ENCODE measurements at regions not wholly inside any gene's neighbourhood (a gene's known extent, or its start where the extent isn't known, plus 50 kb on each side); places are given as distances from the start of the nearest gene placed in this dataset.

DNA sequence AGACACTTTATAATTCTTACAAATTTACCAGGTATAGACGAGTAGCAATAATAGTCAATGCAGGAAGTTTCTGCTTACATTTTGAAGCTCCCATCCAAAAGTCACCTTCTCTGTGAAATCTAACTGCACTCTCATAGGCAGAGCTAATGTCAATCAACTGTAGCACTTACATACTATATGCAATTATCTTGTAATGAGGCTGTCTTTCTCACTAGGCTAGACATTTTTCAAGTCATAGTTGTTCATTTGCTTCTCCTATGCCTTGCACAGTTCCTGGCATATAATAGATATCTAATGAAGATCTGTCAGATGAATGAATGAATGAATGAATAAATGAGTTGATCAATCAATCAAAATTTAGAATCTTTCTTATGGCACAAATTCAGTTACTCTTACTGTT is 273.0 kb upstream of the DAB1 start:
- DNase-seq, result no peak

DNA sequence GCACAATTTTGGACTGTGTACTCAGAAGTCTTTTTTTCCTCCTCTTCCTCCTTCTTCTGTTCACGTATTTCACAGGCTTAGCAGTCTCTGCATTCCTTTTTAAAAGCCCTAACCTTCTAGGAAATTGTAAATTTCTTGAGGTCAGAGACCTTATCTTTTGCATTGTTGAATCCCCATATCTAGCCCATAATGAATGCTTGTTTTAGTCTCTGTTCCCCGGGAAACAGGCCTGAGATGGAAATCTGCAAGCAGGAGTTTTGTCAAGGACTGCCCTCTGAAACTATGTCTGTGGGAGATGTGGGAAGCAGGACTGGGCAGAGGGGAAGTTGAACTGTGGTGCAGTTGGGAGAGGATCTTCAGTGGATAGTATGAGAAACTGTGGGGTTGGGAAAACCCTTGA is 272.2 kb upstream of the DAB1 start:
- no peak for DNase-seq

DNA sequence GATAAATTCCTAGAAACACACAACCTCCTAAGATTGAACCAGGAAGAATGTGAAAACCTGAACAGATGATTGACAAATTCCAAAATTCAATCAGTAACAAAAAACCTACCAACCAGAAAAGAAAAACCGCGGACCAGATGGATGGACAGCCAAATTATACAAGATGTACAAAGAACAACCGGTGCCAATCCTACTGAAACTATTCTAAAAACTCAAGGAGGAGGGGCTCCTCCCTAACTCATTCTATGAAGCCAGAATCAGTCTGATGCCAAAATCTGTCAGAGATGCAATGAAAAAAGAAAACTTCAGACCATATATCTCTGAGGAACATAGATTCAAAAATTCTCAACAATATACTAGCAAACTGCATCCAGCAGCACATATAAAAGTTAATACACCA is 262.4 kb upstream of the DAB1 start:
- no peak for DNase-seq

DNA sequence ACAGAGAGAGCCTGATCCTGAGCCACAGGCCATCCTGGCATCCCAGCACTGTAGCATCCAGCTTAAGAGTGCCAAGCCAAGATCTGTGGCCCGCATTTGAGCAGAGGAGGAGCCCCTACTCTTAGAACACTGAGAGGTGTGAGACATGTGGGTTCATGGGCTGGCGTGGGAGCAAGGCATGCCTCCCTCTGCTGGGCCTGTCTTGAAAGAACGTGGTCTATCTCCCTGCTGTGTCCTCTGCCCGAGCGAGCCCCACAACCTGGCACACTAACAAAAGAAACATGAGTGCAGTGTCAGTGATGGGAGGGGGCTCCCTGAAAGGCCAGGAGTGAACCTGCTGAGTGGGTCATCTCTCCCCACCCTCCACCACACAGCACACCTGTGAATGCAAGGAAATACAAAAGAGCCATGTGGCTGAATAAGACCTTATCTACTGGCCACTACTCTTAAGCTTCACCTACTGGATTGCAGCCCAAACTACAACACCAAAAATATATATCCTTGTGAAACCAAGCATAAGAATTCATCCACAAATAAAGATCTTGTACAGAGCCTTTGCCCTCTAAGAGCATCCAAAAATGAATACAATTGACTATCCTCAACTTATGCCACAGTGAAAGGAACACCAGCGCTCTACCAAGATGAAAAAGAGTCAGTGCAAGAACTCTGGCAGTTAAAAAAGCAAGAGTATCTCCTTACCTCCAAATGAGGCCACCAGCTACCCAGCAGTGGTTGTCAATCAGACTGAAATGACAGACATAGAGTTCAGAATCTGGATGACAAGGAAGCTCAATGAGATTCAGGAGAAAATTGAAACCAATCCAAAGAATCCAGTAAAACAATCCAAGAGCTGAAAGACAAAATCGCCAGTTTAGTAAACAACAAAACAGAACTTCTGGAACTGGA is 259.4 kb upstream of the DAB1 start:
- no peak for DNase-seq

DNA sequence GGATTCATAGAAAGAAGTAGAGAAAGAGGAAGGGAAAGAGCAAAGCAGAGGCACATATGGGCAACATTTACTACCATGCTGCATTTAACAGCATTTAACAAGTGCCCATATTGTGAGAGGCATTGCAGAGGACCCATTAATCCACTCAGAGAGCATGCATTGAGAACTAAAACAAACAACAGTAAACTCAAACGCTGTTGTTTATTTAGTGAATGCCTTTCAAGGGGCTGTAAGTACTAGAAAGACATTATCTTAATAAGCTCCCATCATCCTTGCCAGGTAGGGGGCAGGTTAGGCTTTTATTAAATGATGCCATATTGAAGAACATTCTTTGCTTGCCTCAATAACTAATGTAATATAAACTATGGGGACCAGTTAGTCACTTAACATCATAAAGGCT is 254.3 kb upstream of the DAB1 start:
- no peak for DNase-seq

DNA sequence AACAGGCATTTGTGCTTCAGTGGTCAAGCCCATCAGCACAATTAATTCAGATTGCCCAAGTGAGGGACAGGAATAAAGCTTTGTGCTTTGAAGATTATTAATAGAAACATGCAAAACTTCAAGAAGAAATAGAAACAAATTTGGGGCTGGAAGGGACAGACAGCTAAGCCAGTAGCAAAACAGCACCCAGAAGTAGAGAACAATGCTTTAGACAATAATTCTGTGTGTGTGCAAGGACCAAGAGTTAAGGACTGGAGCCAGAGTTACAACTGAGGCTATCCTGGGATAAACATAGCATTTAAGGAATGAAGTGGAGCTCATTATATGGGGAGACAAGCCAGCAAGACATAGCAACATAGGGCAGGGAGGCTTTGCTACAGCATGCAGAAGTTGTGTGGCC is 251.9 kb upstream of the DAB1 start:
- DNase-seq, result no peak

DNA sequence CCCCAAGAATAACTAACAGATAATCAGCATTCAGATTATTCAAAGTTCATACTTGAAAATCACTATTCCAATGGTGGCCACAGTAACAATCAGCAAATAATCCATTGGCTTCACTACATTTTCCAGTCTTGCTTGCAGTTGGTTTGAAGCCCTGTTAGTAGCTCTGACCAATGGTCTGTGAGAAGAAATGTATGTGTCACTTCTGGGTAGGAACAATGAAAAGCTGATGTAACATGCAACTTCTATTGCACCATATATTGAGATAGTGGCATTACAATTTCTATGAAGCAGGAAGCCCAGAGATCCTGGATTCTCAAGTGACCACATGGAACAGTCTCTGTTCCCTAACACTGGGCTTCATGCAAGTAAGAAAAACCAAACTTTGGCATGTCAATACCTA is 250.9 kb upstream of the DAB1 start:
- no peak for DNase-seq

DNA sequence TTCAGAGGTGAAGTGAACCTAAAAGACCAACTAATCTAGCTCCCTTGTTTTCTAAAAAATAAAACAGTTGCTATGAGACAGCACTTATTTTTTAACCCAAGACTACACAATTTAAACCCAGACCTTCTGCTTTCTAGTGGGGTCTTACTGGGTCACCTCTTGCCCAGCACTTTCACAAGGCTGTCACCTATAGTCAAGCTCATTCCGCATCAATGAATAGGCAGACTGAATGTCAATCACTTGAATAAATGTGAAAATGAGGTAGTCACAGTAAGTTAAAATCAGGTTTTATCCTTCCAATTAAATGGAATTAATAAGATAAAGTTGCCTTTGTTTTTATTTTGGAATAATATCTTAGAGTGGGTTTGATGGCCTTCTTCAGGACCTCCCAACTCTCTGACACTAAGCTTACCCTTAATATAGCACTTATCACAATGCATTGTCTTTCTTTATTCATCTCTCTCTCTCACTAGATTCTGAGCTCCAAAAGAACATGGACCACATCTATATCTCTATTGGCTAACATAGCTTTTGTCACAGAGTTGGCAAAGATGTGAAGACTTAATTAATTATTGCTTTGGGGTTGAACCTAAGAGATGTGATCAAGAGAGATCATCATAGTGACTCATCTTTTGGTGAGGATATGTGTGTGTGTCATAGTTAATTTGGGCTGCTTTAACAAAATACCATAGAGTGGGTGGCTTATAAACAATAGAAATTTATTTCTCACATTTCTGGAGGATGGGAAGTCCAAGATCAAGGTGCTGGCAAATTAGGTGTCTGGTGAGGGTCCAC is 248.7 kb upstream of the DAB1 start:
- DNase-seq, result no peak

DNA sequence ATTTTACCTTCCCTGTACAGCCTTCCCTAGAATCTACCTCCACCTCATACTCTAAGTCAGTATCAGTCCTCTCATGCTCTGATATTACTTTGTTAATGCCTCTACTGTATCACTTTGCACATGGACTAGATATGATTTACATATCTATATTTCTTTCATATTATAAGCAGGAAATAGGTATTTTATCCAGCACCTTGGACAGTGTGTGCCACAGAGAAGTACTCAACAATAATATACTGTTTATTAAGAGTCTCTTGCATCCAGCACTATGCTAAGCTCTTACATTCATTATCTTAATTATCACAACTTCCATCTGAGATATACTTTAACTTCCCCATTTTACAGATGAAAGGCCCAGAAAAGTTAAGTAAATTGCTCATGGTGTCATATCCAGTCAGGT is 247.9 kb upstream of the DAB1 start:
- DNase-seq, result no peak

DNA sequence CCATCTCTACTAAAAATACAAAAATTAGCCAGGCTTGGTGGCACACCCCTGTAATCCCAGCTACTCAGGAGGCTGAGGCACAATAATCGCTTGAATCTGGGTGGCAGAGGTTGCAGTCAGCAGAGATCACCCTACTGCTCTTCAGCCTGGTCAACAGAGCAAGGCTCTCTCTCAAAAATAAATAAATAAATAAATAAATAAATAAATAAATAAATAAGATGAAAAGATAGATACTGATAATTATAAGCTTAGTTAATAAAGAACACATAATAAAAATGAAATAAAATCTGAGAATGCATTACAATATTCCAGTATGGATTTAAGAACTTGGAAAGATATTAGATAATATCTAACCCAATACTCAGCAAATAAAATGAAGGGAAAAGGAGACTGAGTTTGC is 235.9 kb upstream of the DAB1 start:
- DNase-seq, result no peak

DNA sequence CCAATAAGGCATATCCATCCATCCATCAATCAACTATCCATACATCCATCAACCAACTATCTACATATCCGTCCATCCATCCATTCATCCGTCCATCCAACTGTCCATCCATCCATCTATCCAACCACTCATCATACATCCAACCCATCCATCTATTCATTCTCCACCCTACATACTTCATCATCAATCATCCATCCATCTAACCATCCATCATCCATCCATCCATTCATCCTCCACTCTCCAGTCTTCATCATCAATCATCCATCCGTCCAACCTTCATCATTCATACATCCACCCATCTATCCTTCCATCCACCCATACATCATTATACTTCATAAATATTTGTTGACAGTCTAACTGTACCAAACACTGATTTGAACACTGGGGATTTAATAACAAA is 231.3 kb upstream of the DAB1 start:
- DNase-seq, result no peak

DNA sequence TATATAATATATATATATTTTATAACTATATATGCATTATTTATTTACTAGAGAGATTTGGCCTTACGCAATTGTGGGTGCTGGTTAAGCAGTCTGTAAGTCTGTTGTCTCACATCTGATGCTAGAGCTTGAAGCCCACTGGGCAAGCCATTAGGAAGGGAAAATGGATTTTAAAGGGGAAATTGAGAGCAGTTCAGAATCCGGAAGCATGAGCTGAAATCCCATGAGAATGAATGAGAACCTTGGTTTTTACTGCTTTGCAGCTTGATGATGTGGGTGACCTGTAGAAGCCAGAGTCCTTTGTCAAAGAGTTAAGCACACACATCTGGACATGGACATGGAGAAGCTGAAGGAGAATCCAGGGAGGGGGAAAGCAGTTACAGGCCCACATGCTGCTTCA is 220.8 kb upstream of the DAB1 start:
- DNase-seq, result no peak

DNA sequence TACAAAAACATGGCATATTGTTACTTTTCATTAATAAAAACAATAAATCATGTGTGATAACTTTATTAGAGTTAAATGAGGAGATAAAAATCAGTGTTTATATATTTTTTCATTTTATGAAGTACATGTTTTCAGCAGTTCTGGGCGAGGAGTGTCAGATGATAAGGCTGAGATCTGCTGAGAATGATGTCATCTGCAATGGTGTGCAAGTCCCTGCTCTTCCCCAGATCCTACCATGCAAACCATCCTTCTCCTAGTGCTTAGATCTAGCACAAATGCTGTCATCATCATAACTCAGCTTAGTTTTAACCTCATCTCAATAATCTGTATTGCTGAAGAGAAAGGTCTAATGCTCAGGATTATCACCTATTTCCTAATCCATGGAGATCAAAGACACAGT is 214.4 kb upstream of the DAB1 start:
- no peak for DNase-seq

DNA sequence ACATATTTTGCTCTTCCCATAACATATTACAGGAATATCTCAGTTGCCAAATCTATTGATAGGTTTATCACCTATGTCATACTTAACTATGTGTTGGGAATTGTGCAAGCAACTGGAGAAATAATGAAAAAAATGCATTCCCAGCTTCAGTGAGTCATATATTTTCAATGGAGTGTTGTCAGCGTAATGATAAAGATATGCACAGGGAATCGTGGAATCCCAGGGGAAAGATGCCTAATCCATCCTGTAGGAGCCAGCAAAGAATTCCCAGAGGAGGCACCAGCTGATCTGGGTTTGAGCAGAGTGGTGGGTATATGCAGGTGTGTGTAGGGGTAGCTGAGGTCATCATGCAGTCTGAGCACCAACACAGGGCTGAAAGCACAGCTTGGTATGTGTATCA is 213.3 kb upstream of the DAB1 start:
- no peak for DNase-seq

DNA sequence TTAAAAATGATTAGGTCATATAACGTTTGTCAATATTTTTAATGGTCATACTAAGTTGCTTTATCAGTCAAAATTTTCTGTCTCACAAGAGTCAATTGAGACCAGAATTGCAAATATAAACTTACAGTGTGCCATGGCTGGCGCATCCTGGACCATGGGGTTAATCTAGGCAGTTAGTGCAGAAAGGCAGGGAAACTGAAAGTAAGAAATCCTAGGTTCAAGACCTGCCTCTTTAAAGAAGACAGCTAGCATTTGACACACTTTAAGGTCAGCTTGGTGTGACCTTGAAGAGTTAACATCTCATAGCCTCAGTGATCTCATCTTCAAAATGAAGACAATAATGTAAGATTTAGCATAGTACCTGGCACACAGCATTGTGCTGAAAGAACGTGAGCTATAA is 210.0 kb upstream of the DAB1 start:
- DNase-seq, result no peak

DNA sequence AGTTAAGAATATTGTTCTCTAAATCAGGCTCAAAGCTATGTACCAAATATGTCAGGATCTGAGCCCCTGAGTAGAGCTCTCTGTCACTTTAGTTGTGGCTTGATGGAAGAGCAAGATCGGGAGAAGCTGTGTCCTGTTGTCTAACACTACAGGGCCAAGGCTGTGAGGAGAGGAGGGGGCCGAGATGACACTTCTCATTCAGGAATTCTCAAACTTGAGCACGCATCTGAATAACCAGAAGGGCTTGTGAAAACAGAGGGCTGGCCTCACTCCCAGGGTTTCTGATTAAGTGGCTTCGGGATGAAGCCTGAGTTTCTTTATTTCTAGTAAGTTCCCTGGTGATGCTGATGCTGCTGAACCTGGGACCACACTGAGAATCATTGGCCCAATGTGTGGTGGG is 209.2 kb upstream of the DAB1 start:
- DNase-seq, result no peak

DNA sequence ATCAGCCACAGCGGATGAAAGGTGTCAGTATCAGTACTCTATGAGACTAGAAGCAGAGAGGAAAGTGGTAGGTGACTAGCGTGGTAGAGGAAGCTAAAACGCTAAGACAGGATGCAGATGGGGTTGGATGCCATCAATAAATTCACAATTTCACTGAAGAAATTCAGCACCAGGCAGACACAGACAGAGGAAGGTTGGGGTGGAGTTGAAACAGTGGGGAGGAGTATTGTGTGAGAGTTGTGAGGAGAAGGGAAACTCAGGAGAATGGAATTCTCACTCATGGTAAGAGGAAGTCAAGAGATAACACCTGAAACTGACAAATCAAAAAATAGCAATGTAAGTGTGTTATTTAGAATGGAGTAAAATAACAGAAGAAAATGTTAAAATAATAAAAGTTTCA is 208.5 kb upstream of the DAB1 start:
- DNase-seq, result no peak

DNA sequence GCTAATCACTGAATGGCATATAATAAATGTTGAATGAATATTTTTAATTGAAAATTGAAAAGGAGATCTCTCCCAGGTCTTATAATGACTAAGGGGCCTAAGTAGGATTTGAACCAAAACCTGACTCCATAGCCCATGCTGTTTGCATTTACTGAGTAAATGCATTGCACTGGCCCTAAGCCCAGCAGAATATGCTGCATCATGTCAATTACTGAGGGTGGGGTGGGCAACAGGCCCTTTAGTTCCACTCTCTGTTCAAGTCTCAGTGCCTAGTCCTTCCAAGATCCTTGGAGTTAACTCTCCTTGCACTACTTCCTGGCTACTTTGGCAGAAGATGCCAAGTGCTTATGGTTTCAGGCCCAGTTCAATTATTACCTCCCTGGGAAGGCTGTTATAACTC is 203.8 kb upstream of the DAB1 start:
- no peak for DNase-seq

DNA sequence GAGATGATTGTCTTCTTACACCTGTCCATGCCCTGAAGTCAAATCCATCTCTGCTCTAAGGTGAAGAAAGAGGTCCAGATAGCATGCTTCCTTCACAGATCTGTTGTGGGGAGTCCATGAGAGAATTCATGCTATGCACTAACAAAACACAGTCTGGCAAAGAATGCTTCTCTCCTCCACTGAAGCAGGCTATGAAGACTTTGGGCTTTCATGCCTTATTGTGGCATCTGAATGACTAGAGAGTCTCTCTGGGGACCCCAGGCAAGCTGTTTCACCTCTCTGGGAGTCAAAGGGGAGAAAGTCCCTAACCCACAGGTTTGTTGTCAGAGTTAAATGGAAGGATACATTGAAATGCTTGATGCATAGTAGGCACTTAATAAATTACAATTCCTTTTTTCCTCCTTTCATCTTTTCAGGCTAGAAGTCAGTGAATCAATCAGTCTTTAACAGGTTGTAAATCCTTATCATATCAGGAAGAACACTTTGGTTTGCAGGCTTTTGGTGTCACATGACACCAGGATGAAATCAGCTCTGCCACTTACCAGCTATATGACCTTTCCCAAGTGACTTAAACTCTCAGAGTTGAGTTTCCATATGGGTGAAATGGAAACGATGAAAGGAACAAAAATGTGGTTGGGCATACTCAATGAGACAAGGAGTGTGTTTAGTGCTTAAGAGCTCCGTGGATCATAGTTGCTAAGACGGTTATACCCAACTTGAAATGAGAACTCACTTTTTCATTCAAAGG is 200.1 kb upstream of the DAB1 start:
- DNase-seq, result no peak

DNA sequence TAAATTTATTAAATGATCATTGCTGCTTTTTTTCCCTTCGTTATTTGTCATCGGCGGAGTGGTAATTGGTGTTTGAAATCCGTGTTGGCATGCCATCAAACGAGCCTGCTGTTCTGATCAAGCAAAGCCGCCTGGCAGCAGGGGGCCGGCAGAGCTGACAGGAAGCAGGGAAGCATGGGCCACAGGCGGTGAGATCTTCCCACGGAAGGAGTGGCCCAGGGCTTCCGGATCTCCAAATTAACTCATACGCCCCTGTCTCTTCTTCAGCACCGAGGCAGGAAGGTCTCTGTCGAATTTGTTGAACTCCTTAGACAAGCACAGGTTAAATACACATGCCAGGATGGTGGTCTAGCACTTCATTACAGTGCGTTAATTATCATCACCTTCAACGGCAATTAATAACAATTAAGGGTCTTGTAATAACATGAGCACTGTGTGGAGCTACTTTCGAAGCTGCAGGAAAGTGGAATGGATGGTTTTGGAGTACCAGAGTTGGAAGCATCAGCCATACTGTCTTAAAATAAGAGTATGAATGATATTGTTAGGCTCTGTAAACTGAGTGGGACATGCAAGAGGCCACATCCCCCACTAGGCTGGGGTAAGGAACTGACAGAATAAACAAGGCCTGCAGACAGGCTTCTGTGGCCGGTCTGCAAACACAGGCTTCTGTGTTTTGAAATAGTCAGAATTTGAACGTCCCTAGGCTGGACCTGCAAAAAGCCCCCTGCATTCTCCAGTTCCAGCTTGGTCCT is 199.4 kb upstream of the DAB1 start:
- no peak for DNase-seq

DNA sequence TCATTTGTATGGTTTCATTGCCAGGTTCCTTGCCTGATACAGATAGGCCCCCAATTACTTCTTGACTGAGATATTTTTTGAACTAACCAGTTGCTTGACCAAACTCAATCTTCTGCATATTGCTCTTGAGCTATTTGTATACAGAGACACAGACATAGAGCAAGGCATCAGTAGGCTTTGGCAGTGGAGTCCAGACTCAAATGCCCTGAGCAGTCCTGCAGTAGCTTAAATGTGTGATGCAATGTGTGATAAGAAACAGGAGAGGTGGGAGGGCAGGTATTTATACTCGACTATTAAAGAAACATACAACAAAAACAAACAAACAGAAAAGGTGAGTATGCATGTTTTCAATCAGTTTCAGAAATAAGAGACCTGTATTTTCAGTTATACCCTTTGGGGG is 197.9 kb upstream of the DAB1 start:
- DNase-seq, result no peak

DNA sequence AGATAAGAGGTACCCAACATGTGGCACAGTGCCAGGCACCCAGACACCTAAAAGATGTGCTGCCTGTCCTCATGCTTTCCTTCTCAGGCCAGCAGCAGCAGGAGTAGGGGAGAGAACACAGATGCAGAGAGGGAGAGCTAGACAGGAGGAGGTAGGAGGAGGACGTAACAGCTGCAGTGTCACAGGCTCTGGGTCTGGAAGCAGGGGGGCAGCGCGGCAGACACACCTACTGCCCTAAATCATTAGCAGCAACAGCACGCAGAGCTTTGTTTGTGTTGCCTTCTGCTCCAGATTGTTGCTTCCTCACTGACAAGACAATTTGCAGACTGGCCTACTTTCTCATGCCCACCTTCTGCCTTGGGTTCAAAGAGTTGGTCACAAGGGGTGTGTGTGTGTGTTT is 196.7 kb upstream of the DAB1 start:
- DNase-seq, result no peak

DNA sequence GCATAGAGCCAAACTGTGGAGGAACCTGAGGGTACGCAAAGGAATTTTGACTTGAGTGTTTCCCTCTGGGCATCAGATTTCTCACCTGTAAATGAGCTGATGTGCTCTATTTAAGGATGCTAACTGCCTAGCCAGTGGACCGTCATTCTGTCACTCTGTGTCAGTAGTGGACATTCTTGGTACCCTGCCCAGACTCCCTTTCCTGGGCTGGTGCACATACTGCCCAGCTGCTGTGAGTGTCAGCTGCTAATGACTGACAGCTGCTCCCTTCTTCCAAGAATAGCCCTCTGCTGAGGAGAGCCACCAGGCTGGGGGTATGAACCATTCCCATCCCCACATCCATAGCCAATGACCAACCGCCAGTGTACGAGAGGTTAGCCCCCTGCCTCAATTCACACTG is 193.1 kb upstream of the DAB1 start:
- no peak for DNase-seq
